Smooth muscle cell (in vitro differentiated cells): ENCODE measurements at regions not wholly inside any gene's neighbourhood (a gene's known extent, or its start where the extent isn't known, plus 50 kb on each side); places are given as distances from the start of the nearest gene placed in this dataset.

Experiments
- DNase-seq: peaks from one replicate; lab custom pipeline; 2025; ENCODE audit not compliant: unreplicated experiment; lab: John Stamatoyannopoulos, UW
- H2AFZ ChIP-seq: fragments of 200-600 bp; sonication (generic); 2 replicates; pipeline ENCODE4 v1.6.0; 2016; ENCODE audit warnings: antibody characterized with exemption, low read depth, mild to moderate bottlenecking
- H3F3A ChIP-seq: fragments of 200-600 bp; sonication (generic); 2 replicates; pipeline ENCODE4 v1.6.0; 2017; ENCODE audit warnings: antibody characterized with exemption, low read depth
- H3K27ac ChIP-seq: fragments of 200-600 bp; sonication (generic); 2 replicates; pipeline ENCODE4 v1.5.1; 2016; ENCODE audit warnings: low read depth, mild to moderate bottlenecking
- H3K27me3 ChIP-seq: fragments of 200-600 bp; sonication (generic); 2 replicates; pipeline ENCODE4 v1.6.1; 2016; ENCODE audit warnings: low read depth, mild to moderate bottlenecking
- H3K36me3 ChIP-seq: fragments of 200-600 bp; sonication (generic); 2 replicates; pipeline ENCODE4 v1.5.1; 2016; ENCODE audit warnings: low read depth
- H3K4me1 ChIP-seq: fragments of 200-600 bp; sonication (generic); 2 replicates; pipeline ENCODE4 v1.5.1; 2016; ENCODE audit warnings: low read depth
- H3K4me2 ChIP-seq: fragments of 200-600 bp; sonication (generic); 2 replicates; pipeline ENCODE4 v1.6.0; 2016; ENCODE audit warnings: mild to moderate bottlenecking
- H3K4me3 ChIP-seq: fragments of 200-600 bp; sonication (generic); 2 replicates; pipeline ENCODE4 v1.5.1; 2016; ENCODE audit warnings: mild to moderate bottlenecking
- H3K79me2 ChIP-seq: fragments of 200-600 bp; sonication (generic); 2 replicates; pipeline ENCODE4 v1.6.0; 2016; ENCODE audit warnings: low read depth, mild to moderate bottlenecking
- H3K9ac ChIP-seq: fragments of 200-600 bp; sonication (generic); 2 replicates; pipeline ENCODE4 v1.6.0; 2016; ENCODE audit warnings: low read depth
- H3K9me3 ChIP-seq: fragments of 200-600 bp; sonication (generic); replicated peaks from 2 replicates; pipeline ENCODE4 v1.5.1; 2016; ENCODE audit warnings: low read depth
- H4K20me1 ChIP-seq: fragments of 200-600 bp; sonication (generic); 2 replicates; pipeline ENCODE4 v1.6.0; 2016; ENCODE audit warnings: low read depth
- WGBS: methylation state at CpG from one replicate; pipeline ENCODE4 v1.1.7; 2016; ENCODE audit warnings: low lambda C conversion rate; 5-methylcytosine and 5-hydroxymethylcytosine counted together
- TF ChIP-seq, protein P1 (sequence below): fragments of 200-600 bp; sonication (generic); IDR thresholded peaks from 2 replicates; pipeline ENCODE4 v1.5.1; 2017; ENCODE audit warnings: borderline replicate concordance, mild to moderate bottlenecking, antibody characterized with exemption; ENCODE audit not compliant: insufficient read depth, poor library complexity, severe bottlenecking

DNA sequence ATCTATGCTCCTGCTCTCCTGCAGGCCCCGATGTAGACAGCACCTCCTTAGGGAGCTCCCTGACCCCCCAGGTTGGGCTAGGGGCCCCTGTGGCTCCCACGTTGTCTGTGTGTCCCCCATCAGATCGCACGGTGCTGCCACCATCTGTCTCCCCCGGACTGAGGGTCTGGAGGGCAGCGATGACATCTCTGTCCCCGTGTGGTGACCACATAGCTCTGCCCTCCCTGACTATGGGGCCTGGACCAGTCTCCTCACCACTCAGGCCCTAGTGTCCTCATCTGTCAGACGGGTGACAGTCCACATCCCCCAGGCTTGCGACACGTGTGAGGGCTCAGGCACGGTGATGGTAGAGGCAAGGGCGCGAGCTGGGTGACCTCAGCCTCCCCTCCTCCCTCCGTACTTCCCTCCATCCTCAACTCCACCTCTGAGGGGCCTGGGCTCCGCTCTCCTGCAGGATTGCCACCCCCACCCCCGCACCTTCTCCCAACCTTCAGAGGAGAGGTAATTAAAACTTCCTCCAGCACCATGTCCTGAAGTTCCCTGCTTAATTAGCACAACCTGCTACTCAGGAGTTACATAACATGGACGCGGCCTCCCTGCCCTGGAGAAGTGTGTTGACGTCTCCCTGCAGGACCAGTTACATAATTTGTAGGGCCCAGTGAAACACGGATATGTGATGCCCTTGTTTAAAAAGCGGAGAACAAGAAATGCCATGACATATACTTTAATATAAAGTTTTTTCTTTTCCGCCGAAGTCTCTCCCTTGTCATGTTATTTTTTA lies 288.2 kb downstream of the PTPRU start:
- Histone ChIP-seq H3K27me3 (peaks cover 19% of the 10 kb centered on the region), H3K4me1 (peaks cover 14% of the 10 kb centered on the region), H3K9me3 (no peaks in the 10 kb centered on the region), H3K4me2 (no peak overlapping the region), H3K4me3 (no peak overlapping the region), H3K79me2 (no peaks in the 10 kb centered on the region), H3K27ac (no peak overlapping the region), H3K9ac (no peak overlapping the region), H3F3A (no peaks in the 10 kb centered on the region), H4K20me1 (no peaks in the 10 kb centered on the region), H3K36me3 (no peaks in the 10 kb centered on the region), H2AFZ (no peak overlapping the region)
- WGBS, result 83% methylated on average over 23 of the region's 23 CpGs
- no peak for DNase-seq
- TF ChIP-seq, protein P1, sequence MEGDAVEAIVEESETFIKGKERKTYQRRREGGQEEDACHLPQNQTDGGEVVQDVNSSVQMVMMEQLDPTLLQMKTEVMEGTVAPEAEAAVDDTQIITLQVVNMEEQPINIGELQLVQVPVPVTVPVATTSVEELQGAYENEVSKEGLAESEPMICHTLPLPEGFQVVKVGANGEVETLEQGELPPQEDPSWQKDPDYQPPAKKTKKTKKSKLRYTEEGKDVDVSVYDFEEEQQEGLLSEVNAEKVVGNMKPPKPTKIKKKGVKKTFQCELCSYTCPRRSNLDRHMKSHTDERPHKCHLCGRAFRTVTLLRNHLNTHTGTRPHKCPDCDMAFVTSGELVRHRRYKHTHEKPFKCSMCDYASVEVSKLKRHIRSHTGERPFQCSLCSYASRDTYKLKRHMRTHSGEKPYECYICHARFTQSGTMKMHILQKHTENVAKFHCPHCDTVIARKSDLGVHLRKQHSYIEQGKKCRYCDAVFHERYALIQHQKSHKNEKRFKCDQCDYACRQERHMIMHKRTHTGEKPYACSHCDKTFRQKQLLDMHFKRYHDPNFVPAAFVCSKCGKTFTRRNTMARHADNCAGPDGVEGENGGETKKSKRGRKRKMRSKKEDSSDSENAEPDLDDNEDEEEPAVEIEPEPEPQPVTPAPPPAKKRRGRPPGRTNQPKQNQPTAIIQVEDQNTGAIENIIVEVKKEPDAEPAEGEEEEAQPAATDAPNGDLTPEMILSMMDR, result no peak

DNA sequence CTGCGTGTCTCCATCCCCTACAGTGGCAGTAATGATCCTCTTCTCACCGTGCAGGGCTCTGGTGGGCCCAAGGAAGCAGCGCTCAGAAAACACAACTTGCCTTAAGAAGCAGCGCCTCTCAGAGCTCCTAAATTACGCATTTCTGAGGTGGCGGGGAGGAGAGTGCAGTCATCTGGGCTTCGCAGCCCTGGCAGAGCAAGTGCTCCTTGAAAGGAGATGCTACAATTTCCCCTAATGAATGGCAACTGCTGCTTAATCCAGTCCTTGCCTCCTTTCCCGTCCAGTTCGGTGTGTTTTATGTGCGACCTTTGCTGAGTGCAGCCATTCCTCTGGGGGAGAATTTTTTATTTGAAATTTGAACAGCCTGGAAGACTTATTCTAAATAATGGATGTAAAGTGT lies 287.3 kb downstream of the PTPRU start:
- H3K27ac ChIP-seq, result no peak overlapping the region
- WGBS, result 75% methylated on average over 10 of the region's 10 CpGs
- peaks cover 22% of the 10 kb centered on the region for H3K27me3 ChIP-seq
- H3K4me1 ChIP-seq, result peaks cover 14% of the 10 kb centered on the region
- H3F3A ChIP-seq, result no peaks in the 10 kb centered on the region
- no peak for DNase-seq
- no peak overlapping the region for H3K4me2 ChIP-seq
- no peak overlapping the region for H2AFZ ChIP-seq
- no peaks in the 10 kb centered on the region for H4K20me1 ChIP-seq
- TF ChIP-seq, protein P1, result no peak
- no peaks in the 10 kb centered on the region for H3K36me3 ChIP-seq
- H3K9ac ChIP-seq, result no peak overlapping the region
- H3K79me2 ChIP-seq, result no peaks in the 10 kb centered on the region
- H3K9me3 ChIP-seq, result no peaks in the 10 kb centered on the region
- no peak overlapping the region for H3K4me3 ChIP-seq

GRCh38 chr1:29523136-29523535 lies 286.8 kb downstream of the PTPRU start:
- no peak overlapping the region for H3K9ac ChIP-seq
- H3K9me3 ChIP-seq, result no peaks in the 10 kb centered on the region
- TF ChIP-seq, protein P1, result no peak
- H3K4me2 ChIP-seq, result no peak overlapping the region
- no peak overlapping the region for H3K4me3 ChIP-seq
- H3K27ac ChIP-seq, result no peak overlapping the region
- peaks cover 14% of the 10 kb centered on the region for H3K4me1 ChIP-seq
- no peaks in the 10 kb centered on the region for H4K20me1 ChIP-seq
- no peak for DNase-seq
- H3K36me3 ChIP-seq, result no peaks in the 10 kb centered on the region
- 89% methylated on average over 5 of the region's 5 CpGs for WGBS
- H3F3A ChIP-seq, result no peaks in the 10 kb centered on the region
- no peak overlapping the region for H2AFZ ChIP-seq
- H3K79me2 ChIP-seq, result no peaks in the 10 kb centered on the region
- H3K27me3 ChIP-seq, result peaks cover 22% of the 10 kb centered on the region
